ENCODE measurements at regions not wholly inside any gene's neighbourhood (a gene's known extent, or its start where the extent isn't known, plus 50 kb on each side); places are given as distances from the start of the nearest gene placed in this dataset.
"Not testable (repeated sequence)": the region's sequence is repeated elsewhere in the genome, so short reads cannot be mapped to it uniquely, and the experiment has no call there.

GRCh38 chr5:100364343-100364742, 170.8 kb upstream of the FAM174A start:
- not testable (repeated sequence) for TF ChIP-seq POLR2AphosphoS5 (IDR thresholded peaks at IDR 0.05; ENCODE audit: low read depth, low read length); POLR2A (IDR thresholded peaks at IDR 0.05; ENCODE audit: low read depth, low read length); TAF1 (IDR thresholded peaks at IDR 0.05; ENCODE audit: borderline replicate concordance, low read depth, low read length)
